H1 (cell line): ENCODE measurements at regions not wholly inside any gene's neighbourhood (a gene's known extent, or its start where the extent isn't known, plus 50 kb on each side); places are given as distances from the start of the nearest gene placed in this dataset.

ENCODE experiments used
- CTCF ChIA-PET: fragments of 300-600 bp; sonication (Branson Sonifier 250); formaldehyde crosslinking; loops from one replicate; lab custom pipeline; 2021; ENCODE audit not compliant: partially characterized antibody; lab: Charles Lee
- POLR2A ChIA-PET: fragments of 300-600 bp; sonication (Branson Sonifier 250); formaldehyde crosslinking; loops from one replicate; lab custom pipeline; 2021; ENCODE audit warnings: inconsistent platforms; ENCODE audit not compliant: partially characterized antibody; lab: Charles Lee
- DNase-seq, 2 experiments: peaks; one replicate each; pipeline versions ENCODE4 v3.0.0 to v3.0.0-alpha.2; 2010 to 2022; ENCODE audit warnings: low spot score in 2 of 2, low read depth in 1 of 2, mixed read lengths in 1 of 2
- FAIRE-seq: peaks from 2 replicates; lab custom pipeline; 2011; peaks lifted over from hg19 to GRCh38; lab: Jason Lieb, UNC
- H2AFZ ChIP-seq: 2 replicates; pipeline ENCODE4 v1.8.1; 2012; ENCODE audit warnings: low read length, inconsistent platforms
- H2AK5ac ChIP-seq: 2 replicates; pipeline ENCODE4 v1.6.1; 2013; ENCODE audit warnings: low read depth, low read length
- H2BK120ac ChIP-seq: replicated peaks from 2 replicates; pipeline ENCODE3; 2013; ENCODE audit warnings: low read depth, low read length, inconsistent platforms
- H2BK12ac ChIP-seq: 2 replicates; pipeline ENCODE4 v1.6.1; 2013; ENCODE audit warnings: low read depth, low read length
- H2BK15ac ChIP-seq: 2 replicates; pipeline ENCODE4 v1.6.1; 2013; ENCODE audit warnings: low read length
- H2BK20ac ChIP-seq: 2 replicates; pipeline ENCODE4 v1.6.1; 2013; ENCODE audit warnings: low read length
- H2BK5ac ChIP-seq: 2 replicates; pipeline ENCODE4 v1.6.1; 2013; ENCODE audit warnings: low read depth, low read length
- H3K14ac ChIP-seq: 2 replicates; pipeline ENCODE4 v1.6.1; 2013; ENCODE audit warnings: inconsistent platforms; ENCODE audit not compliant: insufficient read length
- H3K18ac ChIP-seq: 2 replicates; pipeline ENCODE4 v1.6.1; 2013; ENCODE audit warnings: low read length; ENCODE audit errors: extremely low read depth
- H3K23ac ChIP-seq: 2 replicates; pipeline ENCODE4 v1.6.1; 2013; ENCODE audit warnings: inconsistent platforms; ENCODE audit not compliant: insufficient read length
- H3K23me2 ChIP-seq: 2 replicates; pipeline ENCODE4 v1.6.1; 2013; ENCODE audit warnings: low read depth, low read length
- H3K27ac ChIP-seq: 2 replicates; pipeline ENCODE4 v1.6.1; 2011; ENCODE audit warnings: low read depth, low read length, inconsistent platforms
- H3K27me3 ChIP-seq, 4 experiments: replicated peaks in 1 of 4; 1 replicate in 1 of 4; 2 replicates in 3 of 4; pipeline versions ENCODE4 v1.6.1 to v1.8.1; 2011 to 2013; ENCODE audit warnings: low read length in 3 of 4, mild to moderate bottlenecking in 3 of 4, inconsistent platforms in 2 of 4, mixed read lengths in 2 of 4, moderate library complexity in 1 of 4; ENCODE audit not compliant: control insufficient read depth in 3 of 4, insufficient read depth in 3 of 4; ENCODE audit errors: extremely low read depth in 1 of 4
- H3K36me3 ChIP-seq, 4 experiments: 2 replicates each; pipeline versions ENCODE4 v1.6.1 to v1.8.1; 2011 to 2013; ENCODE audit warnings: mild to moderate bottlenecking in 4 of 4, low read length in 3 of 4, moderate library complexity in 2 of 4, control low read depth in 1 of 4, inconsistent platforms in 1 of 4; ENCODE audit not compliant: insufficient read depth in 4 of 4, control insufficient read depth in 2 of 4
- H3K4ac ChIP-seq: replicated peaks from 2 replicates; pipeline ENCODE3; 2013; ENCODE audit warnings: low read length, low read depth, mixed read lengths, inconsistent platforms; ENCODE audit not compliant: insufficient read length
- H3K4me1 ChIP-seq, 4 experiments: replicated peaks in 1 of 4; 1 replicate in 1 of 4; 2 replicates in 3 of 4; pipeline versions ENCODE4 v1.6.1 to v1.8.1; 2011 to 2013; ENCODE audit warnings: low read length in 3 of 4, inconsistent platforms in 2 of 4, mixed read lengths in 1 of 4; ENCODE audit not compliant: insufficient read depth in 4 of 4, control insufficient read depth in 3 of 4
- H3K4me2 ChIP-seq, 2 experiments: 2 replicates each; pipeline versions ENCODE4 v1.6.1 to v1.8.1; 2011 to 2013; ENCODE audit warnings: low read depth in 2 of 2, low read length in 2 of 2, control low read depth in 1 of 2, inconsistent platforms in 1 of 2, mild to moderate bottlenecking in 1 of 2; ENCODE audit not compliant: insufficient read depth in 1 of 2
- H3K4me3 ChIP-seq, 4 experiments: fragments of 200-600, 300-600 bp in 1 of 4; sonication (generic), shearing (Covaris generic), sonication (Bioruptor Twin) in 1 of 4; 2 replicates each; pipeline versions ENCODE4 v1.5.1 to v1.8.1; 2011 to 2016; ENCODE audit warnings: low read length in 4 of 4, low read depth in 3 of 4, control low read depth in 2 of 4, inconsistent platforms in 2 of 4, mild to moderate bottlenecking in 2 of 4, mixed read lengths in 1 of 4, moderate library complexity in 1 of 4; ENCODE audit not compliant: insufficient read depth in 2 of 4; ENCODE audit errors: extremely low read depth in 1 of 4
- H3K56ac ChIP-seq: replicated peaks from 2 replicates; pipeline ENCODE3; 2013; ENCODE audit warnings: low read depth, mild to moderate bottlenecking, mixed read lengths, low read length, inconsistent platforms; ENCODE audit not compliant: insufficient read length
- H3K79me1 ChIP-seq: 2 replicates; pipeline ENCODE4 v1.6.1; 2013; ENCODE audit warnings: low read depth, low read length, control low read depth
- H3K79me2 ChIP-seq, 2 experiments: 2 replicates each; pipeline versions ENCODE4 v1.6.1 to v1.8.1; 2012 to 2013; ENCODE audit warnings: low read length in 2 of 2, mild to moderate bottlenecking in 2 of 2, inconsistent platforms in 1 of 2; ENCODE audit not compliant: insufficient read depth in 2 of 2, control insufficient read depth in 1 of 2
- H3K9ac ChIP-seq, 4 experiments: replicated peaks in 1 of 4; 1 replicate in 1 of 4; 2 replicates in 3 of 4; pipeline versions ENCODE4 v1.6.1 to v1.8.1; 2011 to 2013; ENCODE audit warnings: low read depth in 3 of 4, low read length in 3 of 4, control low read depth in 2 of 4, mild to moderate bottlenecking in 2 of 4, moderate library complexity in 2 of 4, inconsistent platforms in 1 of 4; ENCODE audit errors: extremely low read depth in 1 of 4
- H3K9me3 ChIP-seq, 2 experiments: 2 replicates each; pipeline versions ENCODE4 v1.6.1 to v1.8.1; 2012 to 2013; ENCODE audit warnings: mild to moderate bottlenecking in 2 of 2, moderate library complexity in 2 of 2, control low read depth in 1 of 2, inconsistent platforms in 1 of 2, low read depth in 1 of 2, low read length in 1 of 2, mixed read lengths in 1 of 2; ENCODE audit not compliant: insufficient read depth in 2 of 2
- H4K20me1 ChIP-seq, 2 experiments: replicated peaks in 1 of 2; 2 replicates each; pipeline versions ENCODE3 to v1.8.1; 2011 to 2013; ENCODE audit warnings: inconsistent platforms in 2 of 2, low read length in 2 of 2, mild to moderate bottlenecking in 1 of 2; ENCODE audit not compliant: insufficient read depth in 2 of 2, control insufficient read depth in 1 of 2
- H4K5ac ChIP-seq: 2 replicates; pipeline ENCODE4 v1.6.1; 2013; ENCODE audit warnings: low read length, low read depth, mixed read lengths, inconsistent platforms; ENCODE audit not compliant: insufficient read length
- H4K8ac ChIP-seq: 2 replicates; pipeline ENCODE4 v1.8.0; 2013; ENCODE audit warnings: mild to moderate bottlenecking, moderate library complexity, low read length, inconsistent platforms; ENCODE audit not compliant: insufficient read depth; ENCODE audit errors: extremely low read depth
- H4K91ac ChIP-seq: replicated peaks from 2 replicates; pipeline ENCODE3; 2013; ENCODE audit warnings: low read length, mixed read lengths, inconsistent platforms; ENCODE audit not compliant: insufficient read length
- ASH2L ChIP-seq: fragments of 200-600, 300-600 bp; sonication (generic); IDR thresholded peaks from one replicate; pipeline ENCODE4 v1.7.1; 2017; ENCODE audit warnings: low read length
- CTBP2 ChIP-seq: IDR thresholded peaks from 2 replicates; pipeline ENCODE4 v1.7.0; 2011; ENCODE audit warnings: borderline replicate concordance, mild to moderate bottlenecking, moderate library complexity, mixed read lengths, low read length; ENCODE audit not compliant: insufficient read depth, insufficient read length
- FOSL1 ChIP-seq: IDR thresholded peaks from 2 replicates; pipeline ENCODE4 v1.6.1; 2011; ENCODE audit warnings: mild to moderate bottlenecking, low read depth, low read length, moderate library complexity; ENCODE audit not compliant: insufficient read depth
- WGBS, 2 experiments: shearing (Covaris generic) in 1 of 2; methylation state at CpG; one replicate each; pipeline versions ENCODE4 v1.1.6 to v1.1.7; 2013 to 2015; ENCODE audit warnings: low lambda C conversion rate in 2 of 2, mixed read lengths in 2 of 2, inconsistent platforms in 1 of 2, low coverage in 1 of 2, missing lambda C conversion rate in 1 of 2; ENCODE audit not compliant: insufficient replicate concordance in 2 of 2, insufficient coverage in 1 of 2, insufficient read length in 1 of 2; ENCODE audit errors: extremely low coverage in 1 of 2, missing lambda C conversion rate in 1 of 2; 5-methylcytosine and 5-hydroxymethylcytosine counted together

DNA sequence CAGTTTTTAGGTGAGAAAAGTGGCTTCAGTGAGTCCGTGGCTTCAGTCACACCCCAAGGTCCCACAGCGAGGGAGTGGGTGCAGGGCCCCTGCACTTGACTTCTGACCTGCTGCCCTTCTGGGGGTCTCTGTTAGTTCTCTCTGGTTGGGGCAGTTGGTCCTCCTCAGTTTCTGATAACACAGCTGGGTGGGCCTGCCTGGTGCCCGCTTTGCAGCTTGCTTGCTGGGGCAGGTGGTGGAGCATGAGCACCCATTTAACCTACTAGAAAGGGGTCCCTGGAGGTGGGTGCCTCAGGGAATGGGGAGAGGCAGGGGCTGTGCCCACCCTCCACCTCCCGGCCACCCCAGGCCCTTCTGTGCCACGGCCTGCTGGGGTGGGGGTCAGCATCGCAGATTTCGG lies 83.2 kb downstream of the ASB1 start:
- Histone ChIP-seq H4K8ac (no peak overlapping the region), H3K4me2 (peak overlapping the region; percentile 28 to 52; a peak in 3 of 4 replicates), H2AK5ac (no peak overlapping the region), H3K36me3 (no peaks in the 10 kb centered on the region), H3K27me3 (no peaks in the 10 kb centered on the region), H3K79me1 (no peaks in the 10 kb centered on the region), H3K9ac (no peak overlapping the region), H3K14ac (no peak overlapping the region), H3K4ac (peak overlapping the region; percentile 13), H2BK120ac (no peak overlapping the region), H3K23me2 (no peaks in the 10 kb centered on the region), H2BK20ac (no peak overlapping the region), H3K18ac (peak overlapping the region; percentile 83), H3K79me2 (no peaks in the 10 kb centered on the region), H4K20me1 (no peaks in the 10 kb centered on the region), H3K23ac (no peak overlapping the region), H3K4me1 (peaks cover 4 to 28% (median 12%) of the 10 kb centered on the region in 4 experiments; a peak in 6 of 7 replicates), H4K91ac (peak overlapping the region; percentile 7), H2AFZ (peak overlapping the region; percentile 19), H3K56ac (no peak overlapping the region), H4K5ac (no peak overlapping the region), H3K27ac (peak overlapping the region; percentile 52; the same call in 1 of the 2 replicates), H3K4me3 (0 out of 8 replicates have a peak overlapping the region, but pooled peaks of 1 of the 4 experiments have one; percentile 1), H2BK12ac (no peak overlapping the region; the same call in 1 of the 2 replicates), H2BK5ac (no peak overlapping the region), H3K9me3 (peaks cover 3 to 9% of the 10 kb centered on the region in 2 experiments; a peak in 2 of 4 replicates), H2BK15ac (0 out of 2 replicates have a peak overlapping the region, but pooled peaks have one; percentile 16)
- TF ChIP-seq CTBP2 (no peak), FOSL1 (no peak), ASH2L (peak; percentile 6)
- ChIA-PET CTCF (no interaction called here), POLR2A (no interaction called here)
- DNase-seq: no peak
- 91% methylated on average over 7 of the region's 7 CpGs; no CpG with 5 or more reads in 1 of the 2 experiments for whole genome bisulfite sequencing, 2 experiments
- FAIRE-seq: no peak
